ENCODE measurements at regions not wholly inside any gene's neighbourhood (a gene's known extent, or its start where the extent isn't known, plus 50 kb on each side); places are given as distances from the start of the nearest gene placed in this dataset.

- DNase-seq = no peak
- no CpG with 5 or more reads among the region's 3 CpGs for WGBS (ENCODE audit: insufficient coverage, low lambda C conversion rate)
- Histone ChIP-seq H3K36me3 (ENCODE audit: control insufficient read depth, insufficient read depth, low read length) (no peaks in the 10 kb centered on the region), H3K4me1 (ENCODE audit: control insufficient read depth, insufficient read depth, low read length) (no peaks in the 10 kb centered on the region), H3K9me3 (ENCODE audit: control insufficient read depth, low read depth, low read length) (no peaks in the 10 kb centered on the region), H3K4me3 (ENCODE audit: low read length) (no peak overlapping the region), H3K27ac (ENCODE audit: low read length) (no peak overlapping the region), H3K27me3 (ENCODE audit: control insufficient read depth, insufficient read depth, low read length) (no peaks in the 10 kb centered on the region)
Measured at GRCh38 chr11:100467821-100468508, 219.1 kb upstream of the ARHGAP42 start.

- no peak for DNase-seq
- H3K27me3 ChIP-seq (ENCODE audit: control insufficient read depth, insufficient read depth, low read length) = no peaks in the 10 kb centered on the region
- H3K9me3 ChIP-seq (ENCODE audit: control insufficient read depth, low read depth, low read length) = no peaks in the 10 kb centered on the region
- no peak overlapping the region for H3K27ac ChIP-seq (ENCODE audit: low read length)
- WGBS (ENCODE audit: insufficient coverage, low lambda C conversion rate) = no CpG with 5 or more reads among the region's 2 CpGs
- H3K4me1 ChIP-seq (ENCODE audit: control insufficient read depth, insufficient read depth, low read length) = no peaks in the 10 kb centered on the region
- H3K4me3 ChIP-seq (ENCODE audit: low read length) = no peak overlapping the region
- no peaks in the 10 kb centered on the region for H3K36me3 ChIP-seq (ENCODE audit: control insufficient read depth, insufficient read depth, low read length)
Measured at GRCh38 chr11:100469835-100470234, 217.3 kb upstream of the ARHGAP42 start.

- Histone ChIP-seq H3K4me1 (ENCODE audit: control insufficient read depth, insufficient read depth, low read length) (no peaks in the 10 kb centered on the region), H3K9me3 (ENCODE audit: control insufficient read depth, low read depth, low read length) (no peaks in the 10 kb centered on the region), H3K4me3 (ENCODE audit: low read length) (no peak overlapping the region), H3K36me3 (ENCODE audit: control insufficient read depth, insufficient read depth, low read length) (no peaks in the 10 kb centered on the region), H3K27me3 (ENCODE audit: control insufficient read depth, insufficient read depth, low read length) (no peaks in the 10 kb centered on the region), H3K27ac (ENCODE audit: low read length) (no peak overlapping the region)
- 33% methylated on average over 1 of the region's 2 CpGs for WGBS (ENCODE audit: insufficient coverage, low lambda C conversion rate)
- DNase-seq = no peak
Measured at GRCh38 chr11:100472727-100473389, 214.2 kb upstream of the ARHGAP42 start.

- no peak overlapping the region for H3K27ac ChIP-seq (ENCODE audit: low read length)
- H3K27me3 ChIP-seq (ENCODE audit: control insufficient read depth, insufficient read depth, low read length) = no peaks in the 10 kb centered on the region
- WGBS (ENCODE audit: insufficient coverage, low lambda C conversion rate) = no CpG with 5 or more reads among the region's 1 CpG
- DNase-seq = no peak
- H3K4me3 ChIP-seq (ENCODE audit: low read length) = no peak overlapping the region
- no peaks in the 10 kb centered on the region for H3K9me3 ChIP-seq (ENCODE audit: control insufficient read depth, low read depth, low read length)
- no peaks in the 10 kb centered on the region for H3K4me1 ChIP-seq (ENCODE audit: control insufficient read depth, insufficient read depth, low read length)
- no peaks in the 10 kb centered on the region for H3K36me3 ChIP-seq (ENCODE audit: control insufficient read depth, insufficient read depth, low read length)
Measured at GRCh38 chr11:100473390-100473740, 213.7 kb upstream of the ARHGAP42 start.

GRCh38 chr11:100484948-100485347, 202.1 kb upstream of the ARHGAP42 start:
- 85% methylated on average over 2 of the region's 2 CpGs for WGBS (ENCODE audit: insufficient coverage, low lambda C conversion rate)
- no peaks in the 10 kb centered on the region for H3K4me1 ChIP-seq (ENCODE audit: control insufficient read depth, insufficient read depth, low read length)
- H3K36me3 ChIP-seq (ENCODE audit: control insufficient read depth, insufficient read depth, low read length) = no peaks in the 10 kb centered on the region
- H3K9me3 ChIP-seq (ENCODE audit: control insufficient read depth, low read depth, low read length) = peaks cover 4% of the 10 kb centered on the region
- DNase-seq = no peak
- H3K27me3 ChIP-seq (ENCODE audit: control insufficient read depth, insufficient read depth, low read length) = no peaks in the 10 kb centered on the region
- no peak overlapping the region for H3K4me3 ChIP-seq (ENCODE audit: low read length)
- no peak overlapping the region for H3K27ac ChIP-seq (ENCODE audit: low read length)

GRCh38 chr11:100498780-100499179, 188.3 kb upstream of the ARHGAP42 start:
- H3K4me1 ChIP-seq (ENCODE audit: control insufficient read depth, insufficient read depth, low read length) = no peaks in the 10 kb centered on the region
- no peak overlapping the region for H3K4me3 ChIP-seq (ENCODE audit: low read length)
- no peaks in the 10 kb centered on the region for H3K36me3 ChIP-seq (ENCODE audit: control insufficient read depth, insufficient read depth, low read length)
- no peak overlapping the region for H3K27ac ChIP-seq (ENCODE audit: low read length)
- DNase-seq = no peak
- no peaks in the 10 kb centered on the region for H3K9me3 ChIP-seq (ENCODE audit: control insufficient read depth, low read depth, low read length)
- no peaks in the 10 kb centered on the region for H3K27me3 ChIP-seq (ENCODE audit: control insufficient read depth, insufficient read depth, low read length)
- 80% methylated on average over 1 of the region's 3 CpGs for WGBS (ENCODE audit: insufficient coverage, low lambda C conversion rate)

- DNase-seq = no peak
- no peak overlapping the region for H3K27ac ChIP-seq (ENCODE audit: low read length)
- 93% methylated on average over 2 of the region's 2 CpGs for WGBS (ENCODE audit: insufficient coverage, low lambda C conversion rate)
- H3K27me3 ChIP-seq (ENCODE audit: control insufficient read depth, insufficient read depth, low read length) = no peaks in the 10 kb centered on the region
- H3K36me3 ChIP-seq (ENCODE audit: control insufficient read depth, insufficient read depth, low read length) = no peaks in the 10 kb centered on the region
- H3K4me1 ChIP-seq (ENCODE audit: control insufficient read depth, insufficient read depth, low read length) = no peaks in the 10 kb centered on the region
- no peak overlapping the region for H3K4me3 ChIP-seq (ENCODE audit: low read length)
- H3K9me3 ChIP-seq (ENCODE audit: control insufficient read depth, low read depth, low read length) = no peaks in the 10 kb centered on the region
Measured at GRCh38 chr11:100501450-100501849, 185.6 kb upstream of the ARHGAP42 start.

- no peaks in the 10 kb centered on the region for H3K36me3 ChIP-seq (ENCODE audit: control insufficient read depth, insufficient read depth, low read length)
- H3K4me1 ChIP-seq (ENCODE audit: control insufficient read depth, insufficient read depth, low read length) = no peaks in the 10 kb centered on the region
- H3K4me3 ChIP-seq (ENCODE audit: low read length) = no peak overlapping the region
- no peaks in the 10 kb centered on the region for H3K9me3 ChIP-seq (ENCODE audit: control insufficient read depth, low read depth, low read length)
- H3K27me3 ChIP-seq (ENCODE audit: control insufficient read depth, insufficient read depth, low read length) = no peaks in the 10 kb centered on the region
- 80% methylated on average over 1 of the region's 2 CpGs for WGBS (ENCODE audit: insufficient coverage, low lambda C conversion rate)
- DNase-seq = no peak
- no peak overlapping the region for H3K27ac ChIP-seq (ENCODE audit: low read length)
Measured at GRCh38 chr11:100512475-100512874, 174.6 kb upstream of the ARHGAP42 start.

GRCh38 chr11:100515087-100515486, 172.0 kb upstream of the ARHGAP42 start:
- Histone ChIP-seq H3K27ac (ENCODE audit: low read length) (no peak overlapping the region), H3K4me1 (ENCODE audit: control insufficient read depth, insufficient read depth, low read length) (no peaks in the 10 kb centered on the region), H3K4me3 (ENCODE audit: low read length) (no peak overlapping the region), H3K9me3 (ENCODE audit: control insufficient read depth, low read depth, low read length) (no peaks in the 10 kb centered on the region), H3K27me3 (ENCODE audit: control insufficient read depth, insufficient read depth, low read length) (no peaks in the 10 kb centered on the region), H3K36me3 (ENCODE audit: control insufficient read depth, insufficient read depth, low read length) (no peaks in the 10 kb centered on the region)
- DNase-seq = no peak

- no CpG with 5 or more reads among the region's 4 CpGs for WGBS (ENCODE audit: insufficient coverage, low lambda C conversion rate)
- Histone ChIP-seq H3K36me3 (ENCODE audit: control insufficient read depth, insufficient read depth, low read length) (no peaks in the 10 kb centered on the region), H3K9me3 (ENCODE audit: control insufficient read depth, low read depth, low read length) (no peaks in the 10 kb centered on the region), H3K27ac (ENCODE audit: low read length) (no peak overlapping the region), H3K27me3 (ENCODE audit: control insufficient read depth, insufficient read depth, low read length) (no peaks in the 10 kb centered on the region), H3K4me3 (ENCODE audit: low read length) (no peak overlapping the region), H3K4me1 (ENCODE audit: control insufficient read depth, insufficient read depth, low read length) (no peaks in the 10 kb centered on the region)
- no peak for DNase-seq
Measured at GRCh38 chr11:100525197-100525596, 161.9 kb upstream of the ARHGAP42 start.

GRCh38 chr11:100525635-100526034, 161.5 kb upstream of the ARHGAP42 start:
- H3K4me3 ChIP-seq (ENCODE audit: low read length) = no peak overlapping the region
- no peak for DNase-seq
- WGBS (ENCODE audit: insufficient coverage, low lambda C conversion rate) = no CpG with 5 or more reads among the region's 2 CpGs

More at GRCh38 chr11:100525635-100526034, 161.5 kb upstream of the ARHGAP42 start:
- no peaks in the 10 kb centered on the region for H3K4me1 ChIP-seq (ENCODE audit: control insufficient read depth, insufficient read depth, low read length)
- no peaks in the 10 kb centered on the region for H3K36me3 ChIP-seq (ENCODE audit: control insufficient read depth, insufficient read depth, low read length)
- no peaks in the 10 kb centered on the region for H3K9me3 ChIP-seq (ENCODE audit: control insufficient read depth, low read depth, low read length)
- H3K27ac ChIP-seq (ENCODE audit: low read length) = no peak overlapping the region
- H3K27me3 ChIP-seq (ENCODE audit: control insufficient read depth, insufficient read depth, low read length) = no peaks in the 10 kb centered on the region

All from large intestine (tissue), 3 donors.